Ishikawa (cell line): ENCODE measurements at regions not wholly inside any gene's neighbourhood (a gene's known extent, or its start where the extent isn't known, plus 50 kb on each side); places are given as distances from the start of the nearest gene placed in this dataset.

Experiments used
- CEBPB ChIP-seq: IDR thresholded peaks from 2 replicates; pipeline ENCODE4 v1.6.1; 2012
- CREB1 ChIP-seq: IDR thresholded peaks from 2 replicates; pipeline ENCODE4 v1.6.1; 2012; ENCODE audit warnings: low read depth
- EGR1 ChIP-seq: IDR thresholded peaks from 2 replicates; pipeline ENCODE4 v1.6.1; 2012
- EP300 ChIP-seq: IDR thresholded peaks from 2 replicates; pipeline ENCODE4 v1.6.1; 2012; ENCODE audit warnings: borderline replicate concordance
- FOXM1 ChIP-seq: IDR thresholded peaks from 2 replicates; pipeline ENCODE4 v1.6.1; 2012; ENCODE audit warnings: low read depth, borderline replicate concordance
- NFIC ChIP-seq: IDR thresholded peaks from 2 replicates; pipeline ENCODE4 v1.6.1; 2012
- RAD21 ChIP-seq: IDR thresholded peaks from 2 replicates; pipeline ENCODE4 v1.6.1; 2012; ENCODE audit warnings: low read depth
- TAF1 ChIP-seq: IDR thresholded peaks from 2 replicates; pipeline ENCODE4 v1.6.1; 2012; ENCODE audit warnings: low read depth, mild to moderate bottlenecking
- TCF12 ChIP-seq: IDR thresholded peaks from 2 replicates; pipeline ENCODE4 v1.6.1; 2012; ENCODE audit warnings: low read depth
- TEAD4 ChIP-seq: IDR thresholded peaks from 2 replicates; pipeline ENCODE4 v1.6.1; 2012
- YY1 ChIP-seq: IDR thresholded peaks from 2 replicates; pipeline ENCODE4 v1.6.1; 2012; ENCODE audit warnings: low read depth
- ZBTB7A ChIP-seq: IDR thresholded peaks from 2 replicates; pipeline ENCODE4 v1.6.1; 2012; ENCODE audit warnings: low read depth
- TF ChIP-seq, protein P1 (sequence below): IDR thresholded peaks from 2 replicates; pipeline ENCODE4 v1.6.1; 2012
- TF ChIP-seq, protein P2 (sequence below): IDR thresholded peaks from 2 replicates; pipeline ENCODE4 v1.6.1; 2012; ENCODE audit warnings: low read depth, mild to moderate bottlenecking
- TF ChIP-seq, protein P3 (sequence below): IDR thresholded peaks from 2 replicates; pipeline ENCODE4 v1.6.1; 2012

DNA sequence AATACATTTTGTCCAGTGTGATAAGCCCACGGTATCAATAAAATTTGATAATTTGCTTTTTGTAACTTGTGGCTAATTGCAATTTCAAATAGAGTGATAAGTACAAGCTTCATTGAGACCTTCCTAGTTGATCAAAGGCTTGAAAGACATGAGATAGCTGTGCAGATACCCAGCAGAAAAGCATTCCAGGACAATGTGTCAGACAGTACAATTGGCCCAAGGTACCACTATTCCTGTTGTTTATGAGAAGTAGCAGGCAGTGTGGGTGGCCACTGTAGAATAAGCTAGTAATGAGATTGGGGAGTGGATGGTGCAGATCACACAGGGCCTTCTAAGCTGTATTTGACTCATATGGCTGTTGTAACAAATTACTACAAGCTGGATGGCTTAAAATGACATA is 182.2 kb downstream of the AMY1C start:
- TF ChIP-seq YY1, result no peak
- TF ChIP-seq, protein P1, sequence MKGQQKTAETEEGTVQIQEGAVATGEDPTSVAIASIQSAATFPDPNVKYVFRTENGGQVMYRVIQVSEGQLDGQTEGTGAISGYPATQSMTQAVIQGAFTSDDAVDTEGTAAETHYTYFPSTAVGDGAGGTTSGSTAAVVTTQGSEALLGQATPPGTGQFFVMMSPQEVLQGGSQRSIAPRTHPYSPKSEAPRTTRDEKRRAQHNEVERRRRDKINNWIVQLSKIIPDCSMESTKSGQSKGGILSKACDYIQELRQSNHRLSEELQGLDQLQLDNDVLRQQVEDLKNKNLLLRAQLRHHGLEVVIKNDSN, result no peak
- TF ChIP-seq RAD21, result no peak
- no peak for TF ChIP-seq NFIC
- no peak for TF ChIP-seq CEBPB
- TF ChIP-seq, protein P2, sequence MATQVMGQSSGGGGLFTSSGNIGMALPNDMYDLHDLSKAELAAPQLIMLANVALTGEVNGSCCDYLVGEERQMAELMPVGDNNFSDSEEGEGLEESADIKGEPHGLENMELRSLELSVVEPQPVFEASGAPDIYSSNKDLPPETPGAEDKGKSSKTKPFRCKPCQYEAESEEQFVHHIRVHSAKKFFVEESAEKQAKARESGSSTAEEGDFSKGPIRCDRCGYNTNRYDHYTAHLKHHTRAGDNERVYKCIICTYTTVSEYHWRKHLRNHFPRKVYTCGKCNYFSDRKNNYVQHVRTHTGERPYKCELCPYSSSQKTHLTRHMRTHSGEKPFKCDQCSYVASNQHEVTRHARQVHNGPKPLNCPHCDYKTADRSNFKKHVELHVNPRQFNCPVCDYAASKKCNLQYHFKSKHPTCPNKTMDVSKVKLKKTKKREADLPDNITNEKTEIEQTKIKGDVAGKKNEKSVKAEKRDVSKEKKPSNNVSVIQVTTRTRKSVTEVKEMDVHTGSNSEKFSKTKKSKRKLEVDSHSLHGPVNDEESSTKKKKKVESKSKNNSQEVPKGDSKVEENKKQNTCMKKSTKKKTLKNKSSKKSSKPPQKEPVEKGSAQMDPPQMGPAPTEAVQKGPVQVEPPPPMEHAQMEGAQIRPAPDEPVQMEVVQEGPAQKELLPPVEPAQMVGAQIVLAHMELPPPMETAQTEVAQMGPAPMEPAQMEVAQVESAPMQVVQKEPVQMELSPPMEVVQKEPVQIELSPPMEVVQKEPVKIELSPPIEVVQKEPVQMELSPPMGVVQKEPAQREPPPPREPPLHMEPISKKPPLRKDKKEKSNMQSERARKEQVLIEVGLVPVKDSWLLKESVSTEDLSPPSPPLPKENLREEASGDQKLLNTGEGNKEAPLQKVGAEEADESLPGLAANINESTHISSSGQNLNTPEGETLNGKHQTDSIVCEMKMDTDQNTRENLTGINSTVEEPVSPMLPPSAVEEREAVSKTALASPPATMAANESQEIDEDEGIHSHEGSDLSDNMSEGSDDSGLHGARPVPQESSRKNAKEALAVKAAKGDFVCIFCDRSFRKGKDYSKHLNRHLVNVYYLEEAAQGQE, result no peak
- no peak for TF ChIP-seq TAF1
- TF ChIP-seq EGR1, result no peak
- no peak for TF ChIP-seq EP300
- no peak for TF ChIP-seq TEAD4
- no peak for TF ChIP-seq CREB1
- no peak for TF ChIP-seq TCF12

DNA sequence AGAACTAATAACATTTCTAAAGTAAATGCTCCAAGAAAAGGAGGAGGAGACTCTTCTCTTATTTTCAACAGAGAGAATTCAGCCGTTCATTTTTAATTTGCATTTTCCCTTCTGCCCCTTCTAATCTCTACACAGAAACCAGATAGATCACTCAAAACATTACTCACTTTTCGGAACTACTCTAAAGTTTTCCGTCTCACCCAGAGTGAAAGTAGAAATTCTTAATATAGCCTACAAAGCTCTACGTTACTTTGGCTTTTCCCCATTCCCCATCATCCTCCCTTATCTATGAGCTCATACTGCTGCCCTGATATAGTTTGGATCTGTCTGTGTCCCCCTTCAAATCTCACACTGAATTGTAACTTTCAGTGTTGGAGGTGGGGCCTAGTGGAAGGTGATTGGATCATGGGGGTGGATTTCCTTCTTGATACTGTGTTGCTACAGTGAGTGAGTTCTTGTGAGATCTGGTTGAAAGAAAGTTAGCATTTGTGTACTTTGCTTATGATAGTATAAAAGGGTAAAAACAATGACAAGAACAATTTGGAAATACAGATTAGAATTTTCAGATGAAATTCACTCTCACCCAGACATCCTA is 188.2 kb downstream of the AMY1C start:
- TF ChIP-seq FOXM1 (no peak), NFIC (no peak), CREB1 (no peak), TAF1 (no peak), ZBTB7A (no peak), YY1 (no peak), CEBPB (no peak), EGR1 (no peak), RAD21 (no peak)
- TF ChIP-seq, protein P3, sequence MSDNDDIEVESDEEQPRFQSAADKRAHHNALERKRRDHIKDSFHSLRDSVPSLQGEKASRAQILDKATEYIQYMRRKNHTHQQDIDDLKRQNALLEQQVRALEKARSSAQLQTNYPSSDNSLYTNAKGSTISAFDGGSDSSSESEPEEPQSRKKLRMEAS, result no peak
- TF ChIP-seq, protein P2, result no peak

DNA sequence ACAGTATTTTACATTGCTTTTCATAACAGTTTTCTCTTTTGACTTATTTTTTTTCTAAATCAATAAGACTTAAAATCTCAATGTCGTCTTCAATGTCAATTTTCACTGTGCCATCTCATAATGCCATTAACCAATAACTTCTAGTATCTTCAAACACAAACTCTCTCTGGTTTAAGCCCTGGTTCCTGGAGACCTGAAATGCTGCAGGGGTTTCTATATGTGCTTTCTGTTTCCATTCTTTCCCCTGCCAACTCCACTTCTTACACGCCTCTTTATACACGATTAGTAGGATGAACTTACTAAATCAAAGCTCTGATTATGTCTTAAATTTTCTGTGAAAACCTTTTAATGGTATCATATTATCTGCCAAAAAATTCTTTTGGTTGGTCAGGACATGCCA is 191.4 kb downstream of the AMY1C start:
- no peak for TF ChIP-seq NFIC
- TF ChIP-seq CEBPB, result no peak
- no peak for TF ChIP-seq TAF1
- TF ChIP-seq, protein P2, result no peak
- TF ChIP-seq FOXM1, result no peak
- no peak for TF ChIP-seq YY1
- no peak for TF ChIP-seq TCF12
- TF ChIP-seq, protein P1, result no peak
- TF ChIP-seq ZBTB7A, result no peak
- TF ChIP-seq EGR1, result no peak
- TF ChIP-seq, protein P3, result no peak
- no peak for TF ChIP-seq RAD21
- no peak for TF ChIP-seq CREB1
- no peak for TF ChIP-seq TEAD4
- no peak for TF ChIP-seq EP300

DNA sequence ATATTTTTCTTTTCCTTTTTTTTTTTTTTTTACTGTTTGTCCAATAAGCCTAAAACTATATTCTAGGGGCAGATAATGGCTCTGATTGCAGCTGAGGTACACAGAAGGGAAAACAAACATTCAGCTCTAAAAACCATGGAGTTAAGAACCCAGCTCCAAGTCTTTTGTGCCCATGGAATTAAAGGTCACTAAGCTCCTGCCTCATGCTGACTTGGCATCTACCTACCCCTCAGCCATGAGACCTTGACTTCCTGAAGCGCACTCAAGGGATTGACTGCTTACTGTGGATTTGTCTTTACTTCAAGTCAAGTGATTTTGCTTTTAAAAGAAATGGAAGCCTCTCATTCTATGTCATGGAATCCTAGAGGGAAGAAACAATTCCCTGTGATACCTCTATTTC is 192.3 kb downstream of the AMY1C start:
- no peak for TF ChIP-seq FOXM1
- TF ChIP-seq CREB1, result no peak
- TF ChIP-seq TEAD4, result no peak
- no peak for TF ChIP-seq RAD21
- TF ChIP-seq, protein P2, result no peak
- no peak for TF ChIP-seq EGR1
- no peak for TF ChIP-seq ZBTB7A
- no peak for TF ChIP-seq YY1
- no peak for TF ChIP-seq CEBPB
- no peak for TF ChIP-seq EP300
- no peak for TF ChIP-seq TCF12
- TF ChIP-seq, protein P3, result no peak
- no peak for TF ChIP-seq NFIC
- TF ChIP-seq, protein P1, result no peak
- TF ChIP-seq TAF1, result no peak
